Calu3 (cell line): ENCODE measurements at regions not wholly inside any gene's neighbourhood (a gene's known extent, or its start where the extent isn't known, plus 50 kb on each side); places are given as distances from the start of the nearest gene placed in this dataset.
A peak's percentile ranks its signal among the peaks of the same experiment; 100 is the strongest.

Experiments used
- BruUV-seq: library from RNA; stranded (reverse); fragments of 400-500 nt; replicated peaks from 2 replicates; lab custom pipeline; 2021; lab: Mats Ljungman, UMichigan
- CTCF ChIA-PET: fragments of 300-600 bp; sonication (Branson Sonifier 250); formaldehyde crosslinking; loops from one replicate; lab custom pipeline; 2022; ENCODE audit warnings: antibody characterized with exemption; lab: Charles Lee
- DNase-seq: peaks from one replicate; pipeline ENCODE4 v3.0.0; 2022
- H3K27ac Mint-ChIP-seq: one replicate; pipeline ENCODE4 v1.8.0; 2022; ENCODE audit warnings: mixed read lengths; ENCODE audit not compliant: unreplicated experiment
- H3K27me3 Mint-ChIP-seq: one replicate; pipeline ENCODE4 v1.8.0; 2022; ENCODE audit warnings: mixed read lengths; ENCODE audit not compliant: unreplicated experiment
- H3K36me3 Mint-ChIP-seq: one replicate; pipeline ENCODE4 v1.8.0; 2022; ENCODE audit warnings: mild to moderate bottlenecking, moderate library complexity, mixed read lengths; ENCODE audit not compliant: insufficient read depth, unreplicated experiment
- H3K4me1 Mint-ChIP-seq: one replicate; pipeline ENCODE4 v1.8.0; 2022; ENCODE audit warnings: mild to moderate bottlenecking, low read depth, mixed read lengths; ENCODE audit not compliant: unreplicated experiment
- H3K4me3 Mint-ChIP-seq: one replicate; pipeline ENCODE4 v1.8.0; 2022; ENCODE audit warnings: mild to moderate bottlenecking, low read depth, moderate library complexity, mixed read lengths; ENCODE audit not compliant: unreplicated experiment
- H3K9me3 Mint-ChIP-seq: one replicate; pipeline ENCODE4 v1.8.0; 2022; ENCODE audit warnings: low read depth, mixed read lengths; ENCODE audit not compliant: unreplicated experiment
- intact Hi-C: fragments of 100-400 bp; cut with micrococcal nuclease; formaldehyde crosslinking; loops from one replicate; pipeline ENCODE4 v1.10.0; 2022; ENCODE audit not compliant: unreplicated experiment
- TF ChIP-seq, protein P1 (sequence below): fragments of 200-600 bp; IDR thresholded peaks from one replicate; pipeline ENCODE4 v1.8.0; 2022; ENCODE audit warnings: antibody characterized with exemption; ENCODE audit not compliant: unreplicated experiment

GRCh38 chr4:181528570-181529184, 714.5 kb upstream of the TENM3 start:
- Mint-ChIP-seq H3K4me1 (no peaks in the 10 kb centered on the region), H3K9me3 (no peaks in the 10 kb centered on the region), H3K36me3 (no peaks in the 10 kb centered on the region), H3K27me3 (no peaks in the 10 kb centered on the region), H3K4me3 (no peak overlapping the region), H3K27ac (no peak overlapping the region)
- intact Hi-C loops: loop anchor here (1.0 to 5.0 kb wide), 5 partner anchors 227 to 863 kb away; no protein-coding TSS in a partner anchor
- DNase-seq: peak; percentile 79
- no TSS peak for BruUV-seq
- CTCF ChIA-PET: interaction anchor here (0.8 to 1.7 kb wide), 5 partner anchors 87 to 385 kb away, joined by 3 to 16 read pairs (median 8); no protein-coding TSS in a partner anchor
- TF ChIP-seq, protein P1, sequence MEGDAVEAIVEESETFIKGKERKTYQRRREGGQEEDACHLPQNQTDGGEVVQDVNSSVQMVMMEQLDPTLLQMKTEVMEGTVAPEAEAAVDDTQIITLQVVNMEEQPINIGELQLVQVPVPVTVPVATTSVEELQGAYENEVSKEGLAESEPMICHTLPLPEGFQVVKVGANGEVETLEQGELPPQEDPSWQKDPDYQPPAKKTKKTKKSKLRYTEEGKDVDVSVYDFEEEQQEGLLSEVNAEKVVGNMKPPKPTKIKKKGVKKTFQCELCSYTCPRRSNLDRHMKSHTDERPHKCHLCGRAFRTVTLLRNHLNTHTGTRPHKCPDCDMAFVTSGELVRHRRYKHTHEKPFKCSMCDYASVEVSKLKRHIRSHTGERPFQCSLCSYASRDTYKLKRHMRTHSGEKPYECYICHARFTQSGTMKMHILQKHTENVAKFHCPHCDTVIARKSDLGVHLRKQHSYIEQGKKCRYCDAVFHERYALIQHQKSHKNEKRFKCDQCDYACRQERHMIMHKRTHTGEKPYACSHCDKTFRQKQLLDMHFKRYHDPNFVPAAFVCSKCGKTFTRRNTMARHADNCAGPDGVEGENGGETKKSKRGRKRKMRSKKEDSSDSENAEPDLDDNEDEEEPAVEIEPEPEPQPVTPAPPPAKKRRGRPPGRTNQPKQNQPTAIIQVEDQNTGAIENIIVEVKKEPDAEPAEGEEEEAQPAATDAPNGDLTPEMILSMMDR: peak; percentile 67

- H3K9me3 Mint-ChIP-seq: no peaks in the 10 kb centered on the region
- no peak overlapping the region for H3K27ac Mint-ChIP-seq
- H3K27me3 Mint-ChIP-seq: no peaks in the 10 kb centered on the region
- CTCF ChIA-PET: interaction anchor here (1.7 kb wide), 1 partner anchor 268 kb away, joined by 8 read pairs; no protein-coding TSS in a partner anchor
- TF ChIP-seq, protein P1: no peak
- no peaks in the 10 kb centered on the region for H3K36me3 Mint-ChIP-seq
- no peak for DNase-seq
- no peaks in the 10 kb centered on the region for H3K4me1 Mint-ChIP-seq
- BruUV-seq: no TSS peak
- intact Hi-C loops: loop anchor here (2.0 to 5.0 kb wide), 2 partner anchors 267 to 701 kb away; no protein-coding TSS in a partner anchor
- H3K4me3 Mint-ChIP-seq: no peak overlapping the region
These were observed 713.7 kb upstream of the TENM3 start for GRCh38 chr4:181529537-181529936.

DNA sequence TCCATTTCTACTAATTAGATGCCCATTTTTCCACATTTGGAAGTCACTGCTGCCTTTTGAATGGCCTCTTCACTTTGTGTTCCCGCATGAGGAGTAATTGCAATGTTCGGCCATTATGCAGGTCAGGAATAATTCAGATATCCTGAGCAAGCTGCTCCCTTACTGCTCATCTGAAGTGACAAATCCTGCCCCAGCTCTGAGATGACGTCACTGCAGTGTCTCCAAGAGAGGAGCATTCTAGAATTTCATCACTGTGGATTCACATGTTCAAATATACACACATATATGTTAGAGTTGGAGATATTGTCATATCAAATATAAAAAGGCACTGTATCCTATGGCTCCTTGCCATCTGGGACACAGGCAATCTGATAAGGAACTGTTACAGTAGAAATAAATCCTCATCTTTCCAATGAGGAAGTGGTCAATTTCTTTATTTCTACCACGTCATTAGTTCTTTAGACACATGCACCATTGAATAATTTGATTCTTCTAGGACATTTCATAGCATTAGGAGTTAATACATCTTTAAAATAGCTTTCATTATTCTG, 706.9 kb upstream of the TENM3 start:
- TF ChIP-seq, protein P1: no peak
- CTCF ChIA-PET: no interaction called here
- no peak for DNase-seq
- Mint-ChIP-seq H3K4me3 (no peak overlapping the region), H3K27me3 (no peaks in the 10 kb centered on the region), H3K9me3 (no peaks in the 10 kb centered on the region), H3K27ac (no peak overlapping the region), H3K36me3 (no peaks in the 10 kb centered on the region), H3K4me1 (no peaks in the 10 kb centered on the region)
- intact Hi-C loops: no loop called here
- BruUV-seq: no TSS peak

GRCh38 chr4:181536811-181537434, 706.3 kb upstream of the TENM3 start:
- Mint-ChIP-seq H3K9me3 (no peaks in the 10 kb centered on the region), H3K27ac (no peak overlapping the region), H3K4me3 (no peak overlapping the region), H3K36me3 (no peaks in the 10 kb centered on the region), H3K4me1 (no peaks in the 10 kb centered on the region), H3K27me3 (no peaks in the 10 kb centered on the region)
- BruUV-seq: no TSS peak
- CTCF ChIA-PET: interaction anchor here (0.6 kb wide), 1 partner anchor 11 kb away, joined by 3 read pairs; no protein-coding TSS in a partner anchor
- TF ChIP-seq, protein P1: no peak
- DNase-seq: no peak
- intact Hi-C loops: no loop called here
